ENCODE measurements at regions not wholly inside any gene's neighbourhood (a gene's known extent, or its start where the extent isn't known, plus 50 kb on each side); places are given as distances from the start of the nearest gene placed in this dataset.
"Not testable (repeated sequence)": the region's sequence is repeated elsewhere in the genome, so short reads cannot be mapped to it uniquely, and the experiment has no call there.

DNA sequence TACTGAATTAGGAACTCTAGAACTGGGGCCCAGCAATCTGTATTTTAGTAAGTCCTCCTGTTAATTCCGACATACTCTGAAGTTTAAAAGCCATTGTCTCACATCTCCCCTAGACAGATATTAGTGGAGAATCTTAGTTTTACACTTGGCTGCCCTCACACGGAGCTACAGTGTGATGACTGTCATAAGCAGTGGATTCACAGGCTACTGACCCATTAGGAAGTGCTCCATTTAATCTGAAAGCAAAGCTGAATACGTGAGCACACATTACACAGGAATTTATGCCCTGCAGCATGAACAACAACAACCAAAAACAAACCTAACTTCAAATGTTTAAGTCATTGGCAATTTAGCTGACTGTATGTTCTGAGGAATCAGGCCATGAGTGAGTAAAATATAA lies 416.4 kb upstream of the ANKRD20A1 start:
- DNase-seq (ENCODE audit: low read depth); in situ Hi-C loops (cut with HindIII; ENCODE audit: low pct_unique_long_range_greater_than_20kb, low sequenced_read_pairs): not testable (repeated sequence)

GRCh38 chr9:67437011-67437410 lies 421.7 kb upstream of the ANKRD20A1 start:
- DNase-seq (ENCODE audit: low read depth); in situ Hi-C loops (cut with HindIII; ENCODE audit: low pct_unique_long_range_greater_than_20kb, low sequenced_read_pairs): not testable (repeated sequence)

GRCh38 chr9:67424881-67425280 lies 432.5 kb upstream of the SPATA31A3 start:
- in situ Hi-C loops (cut with HindIII; ENCODE audit: low pct_unique_long_range_greater_than_20kb, low sequenced_read_pairs); DNase-seq (ENCODE audit: low read depth): not testable (repeated sequence)

DNA sequence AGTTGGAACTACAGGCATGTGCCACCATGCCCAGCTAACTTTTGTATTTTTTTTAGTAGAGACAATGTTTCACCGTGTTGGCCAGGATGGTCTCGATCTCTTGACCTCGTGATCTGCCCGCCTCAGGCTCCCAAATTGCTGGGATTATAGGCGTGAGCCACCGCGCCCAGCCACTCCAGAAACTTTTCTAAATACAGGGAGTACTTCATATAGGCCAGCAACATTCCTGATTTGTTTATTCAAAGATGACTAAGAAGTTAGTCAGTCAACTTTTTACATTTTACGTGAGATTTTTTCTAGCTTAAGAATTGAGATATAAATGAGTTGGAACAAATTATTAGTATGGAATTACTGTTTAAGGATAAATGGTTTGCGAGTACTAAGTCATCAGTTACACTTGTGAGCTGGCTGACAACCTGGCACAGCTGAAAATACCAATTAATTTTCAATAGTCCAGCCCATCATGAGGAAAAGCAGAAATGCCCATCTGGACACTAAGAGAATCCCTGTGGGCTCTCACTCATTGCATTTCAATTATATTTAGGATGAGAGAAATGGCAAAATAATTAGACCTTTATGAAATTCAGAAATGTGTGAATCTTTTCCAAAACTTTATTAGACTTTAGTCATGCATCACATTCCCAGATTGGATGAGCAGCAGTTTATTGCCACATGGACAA lies 430.8 kb upstream of the SPATA31A3 start:
- in situ Hi-C loops (cut with HindIII; ENCODE audit: low pct_unique_long_range_greater_than_20kb, low sequenced_read_pairs); DNase-seq (ENCODE audit: low read depth): not testable (repeated sequence)

DNA sequence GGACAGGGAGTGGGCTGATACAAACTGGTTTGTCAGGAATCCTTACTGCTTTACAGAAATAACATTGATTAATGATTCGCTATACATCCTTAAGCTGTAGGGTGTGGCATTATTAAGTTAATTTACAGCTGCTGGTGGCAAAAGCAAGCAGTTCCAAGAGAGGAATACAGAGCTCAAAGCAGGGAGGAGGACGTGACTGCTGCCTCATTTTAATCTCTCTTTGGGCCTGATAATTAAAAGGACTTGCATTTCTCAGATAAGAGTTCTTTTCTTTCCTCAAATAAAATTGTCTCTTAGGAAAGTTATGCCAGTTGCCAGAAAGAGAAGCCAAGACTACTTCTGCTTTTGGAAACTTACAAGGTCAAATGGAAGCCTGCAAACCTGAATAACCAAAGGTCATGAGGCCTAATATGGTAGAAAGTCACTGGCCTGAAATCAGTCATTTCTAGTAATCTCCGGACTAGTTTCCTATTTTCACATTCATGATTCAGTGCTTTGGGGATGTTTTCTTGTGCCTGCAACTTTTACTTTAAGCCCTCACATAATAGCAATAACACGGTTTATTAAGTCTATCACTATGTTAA lies 426.2 kb upstream of the SPATA31A3 start:
- in situ Hi-C loops (cut with HindIII; ENCODE audit: low pct_unique_long_range_greater_than_20kb, low sequenced_read_pairs); DNase-seq (ENCODE audit: low read depth): not testable (repeated sequence)

- DNase-seq (ENCODE audit: low read depth); in situ Hi-C loops (cut with HindIII; ENCODE audit: low pct_unique_long_range_greater_than_20kb, low sequenced_read_pairs): not testable (repeated sequence)
These were observed 425.1 kb upstream of the SPATA31A3 start for GRCh38 chr9:67417341-67417983.

GRCh38 chr9:67416639-67417038 lies 424.3 kb upstream of the SPATA31A3 start:
- in situ Hi-C loops (cut with HindIII; ENCODE audit: low pct_unique_long_range_greater_than_20kb, low sequenced_read_pairs); DNase-seq (ENCODE audit: low read depth): not testable (repeated sequence)

GRCh38 chr9:67410606-67411220 lies 418.4 kb upstream of the SPATA31A3 start:
- DNase-seq (ENCODE audit: low read depth); in situ Hi-C loops (cut with HindIII; ENCODE audit: low pct_unique_long_range_greater_than_20kb, low sequenced_read_pairs): not testable (repeated sequence)

- in situ Hi-C loops (cut with HindIII; ENCODE audit: low pct_unique_long_range_greater_than_20kb, low sequenced_read_pairs); DNase-seq (ENCODE audit: low read depth): not testable (repeated sequence)
These were observed 411.4 kb upstream of the SPATA31A3 start for GRCh38 chr9:67403739-67404138.

DNA sequence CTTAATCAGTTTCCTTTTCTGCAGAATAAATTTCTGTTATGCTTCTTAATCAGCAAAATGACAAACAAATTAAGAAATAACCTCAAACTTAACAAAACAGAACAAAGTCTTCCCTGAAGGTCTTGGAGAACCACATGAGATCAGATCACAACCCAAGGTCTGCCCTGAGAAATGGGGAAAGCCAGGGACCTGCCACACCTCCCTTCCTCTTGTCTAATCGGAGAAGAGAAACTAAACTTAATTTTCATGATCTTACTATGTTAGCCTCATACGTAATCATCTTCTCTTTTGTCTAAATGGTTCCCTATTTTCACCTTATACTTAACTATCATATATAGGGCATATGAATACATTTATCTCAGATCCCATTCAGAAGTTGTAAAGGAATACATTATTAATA lies 405.4 kb upstream of the SPATA31A3 start:
- DNase-seq (ENCODE audit: low read depth); in situ Hi-C loops (cut with HindIII; ENCODE audit: low pct_unique_long_range_greater_than_20kb, low sequenced_read_pairs): not testable (repeated sequence)

GRCh38 chr9:67394782-67395181 lies 402.4 kb upstream of the SPATA31A3 start:
- DNase-seq (ENCODE audit: low read depth); in situ Hi-C loops (cut with HindIII; ENCODE audit: low pct_unique_long_range_greater_than_20kb, low sequenced_read_pairs): not testable (repeated sequence)

- DNase-seq (ENCODE audit: low read depth); in situ Hi-C loops (cut with HindIII; ENCODE audit: low pct_unique_long_range_greater_than_20kb, low sequenced_read_pairs): not testable (repeated sequence)
These were observed 401.7 kb upstream of the SPATA31A3 start for GRCh38 chr9:67394038-67394437.

DNA sequence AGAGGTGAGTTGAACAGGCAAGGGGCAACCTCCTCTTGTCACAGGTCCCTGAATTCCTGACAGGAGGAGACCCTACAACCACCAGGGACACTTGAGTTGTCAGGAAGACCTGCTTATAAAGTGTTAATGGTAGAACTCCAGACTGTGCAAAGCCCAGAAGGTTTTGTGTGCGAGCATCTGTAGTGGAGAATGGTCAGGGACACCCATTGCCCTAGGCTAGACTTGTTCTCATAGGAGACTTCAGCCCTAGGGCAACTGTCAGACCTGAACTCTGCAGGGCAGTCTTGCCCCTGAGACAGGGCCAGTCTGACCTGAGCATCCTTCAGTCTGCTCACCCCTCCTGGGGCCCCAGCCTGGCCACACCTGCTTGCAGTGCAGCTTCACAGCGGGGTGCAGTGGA lies 377.3 kb upstream of the SPATA31A3 start:
- DNase-seq (ENCODE audit: low read depth); in situ Hi-C loops (cut with HindIII; ENCODE audit: low pct_unique_long_range_greater_than_20kb, low sequenced_read_pairs): not testable (repeated sequence)

GRCh38 chr9:67362325-67362724 lies 370.0 kb upstream of the SPATA31A3 start:
- in situ Hi-C loops (cut with HindIII; ENCODE audit: low pct_unique_long_range_greater_than_20kb, low sequenced_read_pairs) = not testable (repeated sequence)

GRCh38 chr9:67353961-67354360 lies 361.6 kb upstream of the SPATA31A3 start:
- in situ Hi-C loops (cut with HindIII; ENCODE audit: low pct_unique_long_range_greater_than_20kb, low sequenced_read_pairs); DNase-seq (ENCODE audit: low read depth): not testable (repeated sequence)

More at GRCh38 chr9:67362325-67362724, 370.0 kb upstream of the SPATA31A3 start:
- not testable (repeated sequence) for DNase-seq (ENCODE audit: low read depth)

- in situ Hi-C loops (cut with HindIII; ENCODE audit: low pct_unique_long_range_greater_than_20kb, low sequenced_read_pairs); DNase-seq (ENCODE audit: low read depth): not testable (repeated sequence)
These were observed 357.0 kb upstream of the SPATA31A3 start for GRCh38 chr9:67349424-67349759.

DNA sequence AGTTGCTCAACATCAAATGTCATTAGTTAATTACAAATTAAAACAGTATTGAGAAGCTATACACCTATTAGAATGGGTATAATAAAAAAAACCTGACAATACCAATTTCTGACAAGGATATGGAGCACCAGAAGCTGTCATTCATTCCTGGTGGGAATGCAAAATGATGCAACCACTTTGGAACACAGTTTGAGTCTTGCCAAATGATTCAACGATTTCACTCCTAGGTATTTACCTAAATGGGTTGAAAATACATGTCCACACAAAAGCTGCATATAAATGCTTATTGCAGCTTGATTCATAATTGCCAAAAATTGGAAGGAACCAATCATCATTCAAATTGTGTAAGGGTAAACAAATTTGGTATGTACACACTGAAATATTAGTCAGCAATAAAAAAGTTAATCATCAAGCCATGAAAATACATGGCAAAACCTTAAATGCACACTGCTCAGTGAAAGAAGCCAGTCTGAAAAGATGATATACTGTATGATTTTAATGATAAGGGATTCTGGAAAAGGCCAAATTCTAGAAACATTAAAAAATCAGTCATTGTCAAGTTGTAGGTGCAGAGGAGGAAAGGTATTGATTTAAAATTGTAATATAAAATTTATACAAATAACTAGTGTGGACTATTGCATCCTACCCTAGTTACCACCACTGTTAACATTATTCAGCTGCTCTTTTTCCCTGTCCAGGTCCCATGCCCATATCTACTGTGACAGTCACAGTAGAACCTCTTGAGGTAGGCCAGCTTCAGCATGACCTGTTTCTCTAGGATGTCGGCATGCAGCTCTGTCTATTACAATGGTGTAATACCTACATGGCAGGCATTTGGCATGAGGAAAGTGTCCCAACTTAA lies 356.4 kb upstream of the SPATA31A3 start:
- DNase-seq (ENCODE audit: low read depth); in situ Hi-C loops (cut with HindIII; ENCODE audit: low pct_unique_long_range_greater_than_20kb, low sequenced_read_pairs): not testable (repeated sequence)

DNA sequence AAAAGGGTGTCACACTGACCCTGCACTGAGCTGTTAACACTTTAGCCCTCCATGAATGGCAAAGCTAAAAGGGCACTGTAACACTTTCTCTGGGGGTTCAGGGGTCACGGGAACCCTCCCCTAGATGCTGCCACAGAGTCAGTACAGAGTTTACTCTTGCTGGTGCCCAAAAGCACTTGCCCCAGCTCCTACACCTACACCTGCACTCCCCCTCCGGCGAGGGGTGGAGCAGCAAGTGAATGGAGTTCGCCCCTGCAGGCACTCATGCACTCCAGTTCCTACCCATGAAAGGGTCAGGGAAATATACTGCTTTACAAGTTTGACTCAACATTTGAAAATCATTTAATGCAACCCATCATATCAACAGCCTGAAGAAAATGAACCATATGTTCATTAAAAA lies 355.7 kb upstream of the SPATA31A3 start:
- in situ Hi-C loops (cut with HindIII; ENCODE audit: low pct_unique_long_range_greater_than_20kb, low sequenced_read_pairs); DNase-seq (ENCODE audit: low read depth): not testable (repeated sequence)

All from Caki2 (cell line).